ENCODE measurements at regions not wholly inside any gene's neighbourhood (a gene's known extent, or its start where the extent isn't known, plus 50 kb on each side); places are given as distances from the start of the nearest gene placed in this dataset.
"Not testable (repeated sequence)": the region's sequence is repeated elsewhere in the genome, so short reads cannot be mapped to it uniquely, and the experiment has no call there.

GRCh38 chr16:17555176-17555575 lies 84.4 kb upstream of the XYLT1 start:
- no peak for DNase-seq (ENCODE audit: low read depth)

DNA sequence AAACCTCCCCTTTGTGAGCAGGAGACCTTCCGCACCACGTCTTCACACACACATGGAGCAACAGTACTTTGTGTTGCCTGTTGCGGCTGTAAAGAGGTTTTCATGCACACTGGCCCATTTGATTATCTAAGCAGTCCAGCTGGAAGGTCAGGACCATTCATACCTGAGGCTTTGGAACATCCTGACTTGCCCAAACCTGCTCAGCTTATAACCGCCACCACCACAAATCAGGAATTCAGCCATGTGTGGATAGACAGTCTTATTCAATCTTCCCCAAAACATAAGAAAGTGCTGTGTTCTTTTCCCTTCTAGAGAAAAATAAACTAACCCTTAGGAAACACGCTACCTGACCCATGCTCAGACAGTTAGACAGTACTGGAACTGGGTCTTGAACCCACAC lies 81.6 kb upstream of the XYLT1 start:
- no peak for DNase-seq (ENCODE audit: low read depth)

GRCh38 chr16:17551682-17552081 lies 80.9 kb upstream of the XYLT1 start:
- DNase-seq (ENCODE audit: low read depth) = not testable (repeated sequence)

DNA sequence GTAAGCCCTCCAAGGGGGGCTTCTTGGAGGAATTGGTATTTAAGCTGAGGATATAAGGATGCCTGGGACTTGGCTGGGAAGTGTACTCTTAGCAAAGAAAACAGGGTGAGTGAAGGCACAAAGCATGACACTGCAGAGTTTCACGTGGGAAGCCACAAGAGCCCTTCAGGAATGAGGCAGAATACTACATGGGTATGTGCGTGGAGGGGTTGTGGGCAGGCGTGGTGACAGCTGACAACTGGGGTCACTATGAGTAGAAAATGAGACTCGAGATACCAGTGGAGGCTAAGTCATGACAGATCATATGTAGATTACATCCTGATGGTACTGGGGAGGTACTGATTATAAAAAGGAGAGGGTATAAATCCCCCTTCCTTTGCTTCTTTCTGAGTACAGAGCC lies 78.1 kb upstream of the XYLT1 start:
- DNase-seq (ENCODE audit: low read depth) = no peak

GRCh38 chr16:17544785-17545184 lies 74.0 kb upstream of the XYLT1 start:
- DNase-seq (ENCODE audit: low read depth) = no peak

DNA sequence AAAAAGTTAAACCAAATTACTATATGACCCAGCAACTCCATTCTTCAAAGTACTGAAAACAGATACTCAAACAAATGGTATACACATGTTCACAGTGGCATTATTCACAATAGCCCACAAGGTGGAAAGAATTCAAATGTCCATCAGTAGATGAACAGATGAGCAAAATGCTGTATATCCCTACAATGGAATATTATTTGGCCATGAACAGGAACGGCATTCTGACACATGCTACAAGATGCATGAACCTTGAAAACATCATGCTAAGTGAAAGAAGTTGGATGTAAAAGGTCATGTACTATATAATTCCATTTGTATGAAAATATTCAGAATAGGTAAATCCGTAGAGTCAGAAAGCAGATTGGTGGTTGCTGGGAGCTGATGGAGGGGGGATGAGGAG lies 73.5 kb upstream of the XYLT1 start:
- no peak for DNase-seq (ENCODE audit: low read depth)

DNA sequence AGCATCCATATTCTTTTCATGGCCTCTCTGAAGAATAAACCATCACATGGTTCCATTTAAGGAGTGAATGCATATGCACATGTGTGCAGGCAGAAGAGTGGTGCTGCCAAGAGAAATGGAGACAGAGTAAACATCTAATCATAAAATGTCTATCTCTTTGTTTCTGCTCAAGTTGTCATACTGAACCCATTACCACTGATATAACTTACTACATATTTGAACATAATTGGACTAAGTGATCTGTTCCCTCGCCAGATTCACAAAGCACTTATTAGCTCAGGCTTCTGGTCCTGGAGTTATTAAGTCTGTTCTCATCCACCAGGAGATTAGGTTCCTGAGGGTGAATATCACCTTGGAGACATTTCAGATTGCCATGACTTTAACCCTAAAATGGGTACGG lies 72.3 kb upstream of the XYLT1 start:
- no peak for DNase-seq (ENCODE audit: low read depth)

- no peak for DNase-seq (ENCODE audit: low read depth)
These were observed 70.6 kb upstream of the XYLT1 start for GRCh38 chr16:17541324-17541723.

- no peak for DNase-seq (ENCODE audit: low read depth)
These were observed 68.2 kb upstream of the XYLT1 start for GRCh38 chr16:17538927-17539326.

GRCh38 chr16:17532338-17532995 lies 61.7 kb upstream of the XYLT1 start:
- no peak for DNase-seq (ENCODE audit: low read depth)

DNA sequence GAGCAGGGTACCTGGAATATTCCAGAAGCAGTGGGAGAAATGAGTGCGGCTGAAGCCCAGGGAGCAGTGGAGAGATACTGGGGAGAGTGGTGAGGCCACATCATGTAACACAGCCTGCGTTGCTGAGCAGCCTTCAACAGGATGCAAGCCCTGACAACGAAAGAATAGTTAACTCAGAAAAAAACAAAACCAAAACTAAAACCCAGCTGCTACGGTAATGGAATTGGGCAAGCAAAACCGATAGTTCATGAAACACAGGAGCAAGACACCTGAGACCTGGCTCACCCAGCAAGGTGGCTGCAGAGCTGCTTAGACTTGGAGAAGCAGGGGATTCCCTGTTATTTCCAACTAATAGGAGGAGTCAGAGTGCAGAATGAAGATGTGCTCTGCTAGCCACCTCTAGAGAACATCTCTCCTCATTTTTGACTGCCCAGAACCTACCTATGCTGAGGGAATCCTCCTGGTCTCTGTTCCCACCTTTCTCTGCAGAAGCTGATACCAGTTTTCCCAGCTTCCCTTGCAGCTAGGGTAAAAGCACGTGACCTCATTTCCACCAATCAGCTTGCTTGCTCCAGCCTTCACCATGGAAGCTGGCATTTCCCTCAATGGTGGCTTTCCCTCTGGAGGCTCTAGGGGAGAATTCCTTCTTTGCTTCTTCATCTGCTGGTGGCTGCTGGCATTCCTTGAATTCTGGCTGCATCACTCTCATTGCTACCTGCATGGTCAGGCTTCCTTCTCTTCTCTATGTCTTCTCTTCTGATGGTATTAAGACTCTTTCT lies 59.4 kb upstream of the XYLT1 start:
- DNase-seq (ENCODE audit: low read depth) = no peak

GRCh38 chr16:17526956-17527937 lies 56.5 kb upstream of the XYLT1 start:
- no peak for DNase-seq (ENCODE audit: low read depth)

- no peak for DNase-seq (ENCODE audit: low read depth)
These were observed 53.9 kb upstream of the XYLT1 start for GRCh38 chr16:17524656-17525055.

- DNase-seq (ENCODE audit: low read depth) = no peak
These were observed 49.8 kb upstream of the XYLT1 start for GRCh38 chr16:17520561-17520960.

Data from stimulated activated CD8-positive, alpha-beta memory T cell treated with anti-CD3 and anti-CD28 coated beads, Interleukin-7, amount 100 ng/mL, for 24 hours (primary cell).